Endothelial cell of umbilical vein (primary cell): ENCODE measurements at regions not wholly inside any gene's neighbourhood (a gene's known extent, or its start where the extent isn't known, plus 50 kb on each side); places are given as distances from the start of the nearest gene placed in this dataset.

ENCODE experiments used
- BruUV-seq: library from RNA; stranded (reverse); fragments of 400-500 nt; replicated peaks from 2 replicates; lab custom pipeline; 2021; lab: Mats Ljungman, UMichigan
- CTCF ChIA-PET: fragments of 300-600, 350-600 bp; sonication (Branson Sonifier 250); formaldehyde crosslinking; loops from one replicate; lab custom pipeline; 2021; ENCODE audit warnings: antibody characterized with exemption, inconsistent platforms; lab: Charles Lee
- POLR2A ChIA-PET: fragments of 300-600, 350-600 bp; sonication (Branson Sonifier 250); formaldehyde crosslinking; loops from one replicate; lab custom pipeline; 2021; ENCODE audit warnings: antibody characterized with exemption, inconsistent platforms; lab: Charles Lee
- DNase-seq: peaks from one replicate; pipeline ENCODE4 v3.0.0-alpha.2; 2011; ENCODE audit warnings: low read depth, low spot score
- FAIRE-seq: peaks from 2 replicates; lab custom pipeline; 2011; peaks lifted over from hg19 to GRCh38; lab: Jason Lieb, UNC
- H2AFZ ChIP-seq: 2 replicates; pipeline ENCODE4 v1.6.0; 2012; ENCODE audit warnings: low read depth, low read length, control low read depth, inconsistent platforms
- H3K27ac ChIP-seq: 2 replicates; pipeline ENCODE4 v1.5.1; 2011; ENCODE audit warnings: low read depth, mild to moderate bottlenecking, control low read depth, low read length, moderate library complexity; ENCODE audit not compliant: insufficient read depth
- H3K27me3 ChIP-seq, 2 experiments: 2 replicates each; pipeline versions ENCODE4 v1.6.0 to v1.6.1; 2011; ENCODE audit warnings: low read length in 2 of 2, mixed read lengths in 1 of 2; ENCODE audit not compliant: control insufficient read depth in 2 of 2, insufficient read depth in 2 of 2
- H3K36me3 ChIP-seq, 2 experiments: 2 replicates in 1 of 2; 3 replicates in 1 of 2; pipeline ENCODE4 v1.5.1; 2011; ENCODE audit warnings: low read length in 2 of 2, mild to moderate bottlenecking in 1 of 2, moderate library complexity in 1 of 2; ENCODE audit not compliant: control insufficient read depth in 2 of 2, insufficient read depth in 2 of 2; ENCODE audit errors: extremely low read depth in 1 of 2
- H3K4me1 ChIP-seq: 3 replicates; pipeline ENCODE4 v1.5.1; 2011; ENCODE audit warnings: mild to moderate bottlenecking, low read length; ENCODE audit not compliant: control insufficient read depth, insufficient read depth; ENCODE audit errors: extremely low read depth
- H3K4me2 ChIP-seq: 2 replicates; pipeline ENCODE4 v1.6.1; 2011; ENCODE audit warnings: low read length, control low read depth, mixed read lengths; ENCODE audit not compliant: insufficient read depth
- H3K4me3 ChIP-seq, 3 experiments: fragments of 200-600 bp in 1 of 3; sonication (generic), shearing (Covaris generic) in 1 of 3; replicated peaks in 1 of 3; 2 replicates each; pipeline ENCODE4 v1.5.1; 2011 to 2016; ENCODE audit warnings: control low read depth in 3 of 3, low read length in 3 of 3, mild to moderate bottlenecking in 2 of 3, inconsistent platforms in 1 of 3, low read depth in 1 of 3, moderate library complexity in 1 of 3; ENCODE audit not compliant: insufficient read depth in 1 of 3
- H3K79me2 ChIP-seq: 2 replicates; pipeline ENCODE4 v1.6.0; 2012; ENCODE audit warnings: low read length, inconsistent platforms; ENCODE audit not compliant: control insufficient read depth, insufficient read depth
- H3K9ac ChIP-seq: replicated peaks from 2 replicates; pipeline ENCODE3; 2011; ENCODE audit warnings: low read length, control low read depth; ENCODE audit not compliant: insufficient read depth; ENCODE audit errors: extremely low read depth
- H3K9me1 ChIP-seq: replicated peaks from 3 replicates; pipeline ENCODE4 v1.6.0; 2011; ENCODE audit warnings: mild to moderate bottlenecking, low read length; ENCODE audit not compliant: control insufficient read depth, insufficient read depth; ENCODE audit errors: extremely low read depth
- H3K9me3 ChIP-seq: replicated peaks from 2 replicates; pipeline ENCODE4 v1.5.1; 2012; ENCODE audit warnings: low read length, inconsistent platforms; ENCODE audit not compliant: control insufficient read depth, insufficient read depth
- H4K20me1 ChIP-seq: replicated peaks from 2 replicates; pipeline ENCODE3; 2011; ENCODE audit warnings: mild to moderate bottlenecking, low read length; ENCODE audit not compliant: control insufficient read depth, insufficient read depth; ENCODE audit errors: extremely low read depth
- CTCF ChIP-seq, 2 donors: IDR thresholded peaks; 1 replicate in 1 of 2; 2 replicates in 1 of 2; pipeline ENCODE4 v1.5.1; 2011; ENCODE audit warnings: low read length in 2 of 2, mild to moderate bottlenecking in 2 of 2, moderate library complexity in 2 of 2, control low read depth in 1 of 2, inconsistent platforms in 1 of 2, low read depth in 1 of 2; ENCODE audit not compliant: insufficient read depth in 1 of 2; ENCODE audit errors: extremely low read depth in 1 of 2
- EZH2 ChIP-seq: IDR thresholded peaks from 2 replicates; pipeline ENCODE4 v1.6.1; 2012; ENCODE audit warnings: borderline replicate concordance, low read depth, mild to moderate bottlenecking, moderate library complexity, low read length, inconsistent platforms; ENCODE audit not compliant: severe bottlenecking
- FOS ChIP-seq: IDR thresholded peaks from 2 replicates; pipeline ENCODE4 v1.6.1; 2011; ENCODE audit warnings: mild to moderate bottlenecking, low read length, moderate library complexity, borderline replicate concordance; ENCODE audit not compliant: insufficient read depth
- GATA2 ChIP-seq: IDR thresholded peaks from 2 replicates; pipeline ENCODE4 v1.7.0; 2011; ENCODE audit warnings: low read depth, mild to moderate bottlenecking, moderate library complexity, mixed read lengths, low read length; ENCODE audit not compliant: insufficient read length, insufficient read depth
- JUN ChIP-seq: IDR thresholded peaks from 2 replicates; pipeline ENCODE4 v1.6.1; 2011; ENCODE audit warnings: borderline replicate concordance, low read depth; ENCODE audit not compliant: insufficient read length, insufficient read depth
- MAX ChIP-seq: IDR thresholded peaks from 2 replicates; pipeline ENCODE4 v1.6.1; 2011; ENCODE audit not compliant: insufficient read depth, insufficient read length
- MYC ChIP-seq: IDR thresholded peaks from one replicate; pipeline ENCODE4 v1.6.1; 2011; ENCODE audit warnings: mild to moderate bottlenecking, low read depth, low read length
- POLR2A ChIP-seq: IDR thresholded peaks from 2 replicates; pipeline ENCODE4 v1.6.1; 2012; ENCODE audit warnings: low read depth, mild to moderate bottlenecking, control low read depth, low read length
- POLR2AphosphoS5 ChIP-seq: IDR thresholded peaks from 2 replicates; pipeline ENCODE4 v1.6.1; 2012; ENCODE audit warnings: low read depth, mild to moderate bottlenecking, control low read depth, low read length, moderate library complexity; ENCODE audit not compliant: insufficient read depth
- dilution Hi-C: fragments of 300-500 bp; cut with MboI; formaldehyde crosslinking; loops from one replicate; pipeline ENCODE4 v1.15.0; 2019; ENCODE audit warnings: low sequenced_read_pairs; ENCODE audit not compliant: extremely low pct_ligation_motif_present
- intact Hi-C: fragments of 100-400 bp; cut with micrococcal nuclease; formaldehyde crosslinking; loops from one replicate; pipeline ENCODE4 v1.10.0; 2022

- no peak for TF ChIP-seq MAX
- TF ChIP-seq CTCF (IDR thresholded peaks at IDR 0.05; ENCODE audit: extremely low read depth in 1 of 2, insufficient read depth in 1 of 2, low read depth in 1 of 2, low read length in 2 of 2), result no peak
- no peak for TF ChIP-seq EZH2
- no peak for TF ChIP-seq POLR2A
- no peak for TF ChIP-seq JUN
- no peak for TF ChIP-seq MYC
- TF ChIP-seq FOS, result no peak
- no peak for TF ChIP-seq GATA2
- no peak for TF ChIP-seq POLR2AphosphoS5
- no peaks in the 10 kb centered on the region for H3K9me1 ChIP-seq
- H3K4me1 ChIP-seq, result no peaks in the 10 kb centered on the region
- H3K36me3 ChIP-seq, result no peaks in the 10 kb centered on the region
- H3K4me2 ChIP-seq, result no peak overlapping the region
- no peak overlapping the region for H3K27ac ChIP-seq
- no peaks in the 10 kb centered on the region for H3K79me2 ChIP-seq
- BruUV-seq, result no TSS peak
- no peaks in the 10 kb centered on the region for H4K20me1 ChIP-seq
- POLR2A ChIA-PET, result no interaction called here
- FAIRE-seq (no peak), DNase-seq (no peak)
- no peak overlapping the region for H3K4me3 ChIP-seq
- dilution Hi-C loops, result no loop called here
- intact Hi-C loops, result no loop called here
- H3K9me3 ChIP-seq, result peaks cover 12% of the 10 kb centered on the region
- no peaks in the 10 kb centered on the region for H3K27me3 ChIP-seq
- H2AFZ ChIP-seq, result no peak overlapping the region
- CTCF ChIA-PET, result no interaction called here
- no peak overlapping the region for H3K9ac ChIP-seq
These were observed 294.1 kb downstream of the GLRX3 start for GRCh38 chr10:130430291-130430690.
